ENCODE measurements at regions not wholly inside any gene's neighbourhood (a gene's known extent, or its start where the extent isn't known, plus 50 kb on each side); places are given as distances from the start of the nearest gene placed in this dataset.
"Not testable (repeated sequence)": the region's sequence is repeated elsewhere in the genome, so short reads cannot be mapped to it uniquely, and the experiment has no call there.

DNA sequence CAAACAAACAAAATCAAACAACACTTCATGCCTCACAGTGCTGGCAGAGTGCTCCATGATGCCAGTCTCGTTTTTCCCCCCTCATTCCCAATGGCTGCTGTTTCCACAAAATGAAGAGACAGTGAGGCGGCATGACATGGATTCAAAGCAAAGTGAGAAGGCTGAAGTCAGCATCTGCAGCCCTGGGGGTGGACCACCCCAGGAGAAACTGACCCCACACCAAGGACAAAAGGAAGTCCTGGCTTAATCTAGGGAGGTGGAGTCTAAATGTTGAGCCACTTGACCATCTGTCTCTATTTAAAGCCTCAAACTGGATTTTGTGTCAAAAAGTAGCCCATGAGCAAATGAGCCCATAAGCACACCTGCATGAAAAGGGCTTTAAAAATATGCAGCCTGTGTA is 151.2 kb upstream of the RORA start:
- no peak overlapping the region for H3K4me3 ChIP-seq (ENCODE audit: low read depth, low read length)
- no peak for DNase-seq (ENCODE audit: low read depth)
- TF ChIP-seq, protein P1, sequence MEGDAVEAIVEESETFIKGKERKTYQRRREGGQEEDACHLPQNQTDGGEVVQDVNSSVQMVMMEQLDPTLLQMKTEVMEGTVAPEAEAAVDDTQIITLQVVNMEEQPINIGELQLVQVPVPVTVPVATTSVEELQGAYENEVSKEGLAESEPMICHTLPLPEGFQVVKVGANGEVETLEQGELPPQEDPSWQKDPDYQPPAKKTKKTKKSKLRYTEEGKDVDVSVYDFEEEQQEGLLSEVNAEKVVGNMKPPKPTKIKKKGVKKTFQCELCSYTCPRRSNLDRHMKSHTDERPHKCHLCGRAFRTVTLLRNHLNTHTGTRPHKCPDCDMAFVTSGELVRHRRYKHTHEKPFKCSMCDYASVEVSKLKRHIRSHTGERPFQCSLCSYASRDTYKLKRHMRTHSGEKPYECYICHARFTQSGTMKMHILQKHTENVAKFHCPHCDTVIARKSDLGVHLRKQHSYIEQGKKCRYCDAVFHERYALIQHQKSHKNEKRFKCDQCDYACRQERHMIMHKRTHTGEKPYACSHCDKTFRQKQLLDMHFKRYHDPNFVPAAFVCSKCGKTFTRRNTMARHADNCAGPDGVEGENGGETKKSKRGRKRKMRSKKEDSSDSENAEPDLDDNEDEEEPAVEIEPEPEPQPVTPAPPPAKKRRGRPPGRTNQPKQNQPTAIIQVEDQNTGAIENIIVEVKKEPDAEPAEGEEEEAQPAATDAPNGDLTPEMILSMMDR (conservative IDR thresholded peaks at IDR 0.05; ENCODE audit: low read depth, low read length) = no peak

DNA sequence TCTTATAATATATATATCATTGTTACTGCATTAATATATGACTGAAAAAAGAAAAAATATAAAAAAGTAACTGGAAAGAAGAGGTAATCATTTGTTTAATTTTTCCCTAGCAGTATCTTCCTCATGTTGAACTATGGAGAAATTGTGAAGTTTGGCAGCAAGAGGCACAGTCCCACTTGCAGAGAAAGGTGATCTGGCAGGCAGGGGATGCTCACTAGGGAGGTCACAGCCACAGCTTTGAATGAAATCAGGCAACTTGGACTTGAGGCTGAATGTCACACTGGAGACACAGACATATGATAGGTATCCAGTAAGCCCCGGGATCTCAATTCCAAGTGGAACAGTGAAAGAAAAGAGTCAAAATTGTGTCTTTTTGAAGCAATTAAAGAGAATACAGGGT is 149.9 kb upstream of the RORA start:
- TF ChIP-seq, protein P1 (conservative IDR thresholded peaks at IDR 0.05; ENCODE audit: low read depth, low read length) = no peak
- no peak overlapping the region for H3K4me3 ChIP-seq (ENCODE audit: low read depth, low read length)
- no peak for DNase-seq (ENCODE audit: low read depth)

DNA sequence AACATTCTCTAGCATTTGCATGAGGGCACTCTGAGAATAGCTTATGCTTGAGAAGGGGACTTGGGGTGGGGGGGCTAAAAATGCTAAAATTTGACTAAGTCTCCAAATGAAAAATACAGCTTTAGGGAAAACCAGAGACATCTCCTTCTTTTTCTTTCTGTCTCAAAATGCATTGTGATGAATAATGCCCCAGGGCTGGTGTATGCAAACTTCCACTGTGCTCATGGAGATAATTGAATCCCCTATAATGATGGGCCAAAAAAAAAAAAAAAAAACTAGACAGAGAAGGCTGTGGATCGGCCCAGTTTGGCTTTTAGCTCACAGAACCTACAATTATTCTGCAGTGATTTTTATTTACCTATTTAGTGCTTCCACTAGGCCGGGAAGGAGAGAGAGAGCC is 147.9 kb upstream of the RORA start:
- no peak overlapping the region for H3K4me3 ChIP-seq (ENCODE audit: low read depth, low read length)
- DNase-seq (ENCODE audit: low read depth) = no peak
- TF ChIP-seq, protein P1 (conservative IDR thresholded peaks at IDR 0.05; ENCODE audit: low read depth, low read length) = no peak

DNA sequence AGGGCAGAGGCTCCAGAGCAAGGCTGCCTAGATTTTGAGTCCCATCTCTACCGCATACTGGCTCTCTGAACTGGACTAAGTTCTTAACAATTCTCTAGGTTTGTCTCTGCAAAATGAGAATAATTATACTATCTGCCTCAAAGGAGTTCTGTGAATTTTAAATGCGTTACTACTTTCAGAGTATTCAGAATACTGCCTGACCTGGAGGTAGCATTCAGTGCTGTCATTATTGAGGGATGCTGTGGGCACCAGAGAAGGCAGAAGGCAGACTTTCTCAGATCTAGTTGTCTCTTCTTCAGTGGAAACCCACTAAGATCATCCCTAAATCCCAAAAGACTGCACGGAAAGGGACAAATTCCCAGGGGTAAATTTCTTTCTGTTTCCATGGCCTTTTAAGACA is 147.4 kb upstream of the RORA start:
- no peak for DNase-seq (ENCODE audit: low read depth)
- TF ChIP-seq, protein P1 (conservative IDR thresholded peaks at IDR 0.05; ENCODE audit: low read depth, low read length) = no peak
- no peak overlapping the region for H3K4me3 ChIP-seq (ENCODE audit: low read depth, low read length)

DNA sequence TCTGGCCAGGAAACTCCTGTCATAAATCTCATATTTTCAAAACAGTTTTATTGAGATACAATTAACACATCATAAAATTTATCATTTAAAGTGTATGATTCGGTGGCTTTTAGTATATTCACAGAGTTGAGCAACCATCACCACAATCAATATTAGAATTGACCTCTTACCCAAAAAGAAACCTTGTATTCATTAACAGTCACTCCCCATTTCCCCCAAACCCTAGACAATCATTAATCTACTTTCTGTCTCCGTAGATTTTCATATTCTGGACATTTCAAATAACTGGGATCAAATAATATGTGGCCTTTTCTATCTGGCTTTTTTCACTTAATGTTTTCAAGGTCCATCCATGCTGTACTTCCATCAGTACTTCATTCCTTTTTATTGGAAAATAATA is 145.7 kb upstream of the RORA start:
- TF ChIP-seq, protein P1 (conservative IDR thresholded peaks at IDR 0.05; ENCODE audit: low read depth, low read length) = no peak
- no peak for DNase-seq (ENCODE audit: low read depth)
- H3K4me3 ChIP-seq (ENCODE audit: low read depth, low read length) = no peak overlapping the region

DNA sequence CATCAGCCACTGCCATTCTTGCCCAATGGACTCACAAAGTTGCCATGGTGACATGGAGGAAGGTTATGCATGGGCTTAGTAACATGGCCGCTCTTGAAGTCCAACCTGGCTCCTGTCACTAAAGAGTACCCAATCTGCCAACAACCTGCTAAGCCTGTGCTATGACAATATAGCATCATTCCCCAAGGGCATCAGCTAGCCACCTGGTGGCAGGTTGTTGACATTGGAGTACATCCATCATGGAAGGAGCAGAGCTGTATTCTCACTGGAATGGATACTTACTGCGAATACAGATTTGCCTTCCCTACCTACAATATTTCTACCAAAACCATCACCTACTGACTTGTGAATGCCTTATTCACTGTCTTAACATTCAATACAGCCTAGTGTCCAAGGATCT is 138.9 kb upstream of the RORA start:
- no peak overlapping the region for H3K4me3 ChIP-seq (ENCODE audit: low read depth, low read length)
- TF ChIP-seq, protein P1 (conservative IDR thresholded peaks at IDR 0.05; ENCODE audit: low read depth, low read length) = no peak
- no peak for DNase-seq (ENCODE audit: low read depth)

DNA sequence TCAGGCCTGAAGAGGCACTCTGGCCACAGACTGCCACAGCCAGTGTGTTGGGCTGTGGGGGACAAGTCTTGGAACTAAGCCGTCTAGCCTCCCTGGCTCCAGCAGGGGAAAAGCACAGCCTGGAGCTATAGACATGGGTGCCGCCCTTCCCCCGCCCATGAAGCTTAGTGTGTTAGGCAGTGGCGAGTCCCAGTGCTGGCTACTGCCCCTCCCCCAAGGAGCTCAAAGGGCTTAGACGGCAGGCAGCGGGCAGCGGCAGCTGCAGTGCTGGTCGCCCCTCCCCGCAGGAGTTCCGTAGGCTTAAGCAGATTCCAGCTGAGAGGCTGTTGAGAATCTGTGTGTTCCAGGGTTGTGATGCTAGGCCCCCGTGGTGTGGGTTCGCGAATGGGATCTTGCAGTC is 135.8 kb upstream of the RORA start:
- no peak overlapping the region for H3K4me3 ChIP-seq (ENCODE audit: low read depth, low read length)
- TF ChIP-seq, protein P1 (conservative IDR thresholded peaks at IDR 0.05; ENCODE audit: low read depth, low read length) = no peak
- DNase-seq (ENCODE audit: low read depth) = no peak

DNA sequence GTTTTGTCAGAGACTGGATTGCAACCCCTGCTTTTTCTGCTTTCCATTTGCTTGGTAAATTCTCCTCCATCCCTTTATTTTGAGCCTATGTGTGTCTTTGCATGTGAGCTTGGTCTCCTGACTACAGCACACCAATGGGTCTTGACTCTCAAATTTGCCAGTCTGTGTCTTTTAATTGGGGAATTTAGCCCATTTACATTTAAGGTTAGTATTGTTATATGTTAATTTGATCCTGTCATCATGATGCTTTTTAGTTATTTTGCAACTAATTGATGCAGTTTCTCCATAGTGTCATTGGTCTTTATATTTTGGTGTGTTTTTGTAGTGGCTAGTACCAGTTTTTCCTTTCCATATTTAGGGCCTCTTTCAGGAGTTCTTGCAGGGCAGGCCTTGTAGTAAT is 133.8 kb upstream of the RORA start:
- DNase-seq (ENCODE audit: low read depth); H3K4me3 ChIP-seq (ENCODE audit: low read depth, low read length): not testable (repeated sequence)

All from choroid plexus epithelial cell (primary cell).